Neural progenitor cell (in vitro differentiated cells): ENCODE measurements at regions not wholly inside any gene's neighbourhood (a gene's known extent, or its start where the extent isn't known, plus 50 kb on each side); places are given as distances from the start of the nearest gene placed in this dataset.

ENCODE experiments used
- CTCF ChIP-seq: fragments of 200-600 bp; sonication (generic); IDR thresholded peaks from 2 replicates; pipeline ENCODE4 v1.5.1; 2017; ENCODE audit warnings: antibody characterized with exemption, mild to moderate bottlenecking
- EZH2phosphoT487 ChIP-seq: fragments of 200-600 bp; sonication (generic); IDR thresholded peaks from 2 replicates; pipeline ENCODE4 v1.6.1; 2017; ENCODE audit warnings: antibody characterized with exemption

- no peak for TF ChIP-seq CTCF
- no peak for TF ChIP-seq EZH2phosphoT487
Observed at GRCh38 chr14:25933731-25934130, 664.1 kb downstream of the NOVA1 start.
